ENCODE measurements at regions not wholly inside any gene's neighbourhood (a gene's known extent, or its start where the extent isn't known, plus 50 kb on each side); places are given as distances from the start of the nearest gene placed in this dataset.
"Not testable (repeated sequence)": the region's sequence is repeated elsewhere in the genome, so short reads cannot be mapped to it uniquely, and the experiment has no call there.

DNA sequence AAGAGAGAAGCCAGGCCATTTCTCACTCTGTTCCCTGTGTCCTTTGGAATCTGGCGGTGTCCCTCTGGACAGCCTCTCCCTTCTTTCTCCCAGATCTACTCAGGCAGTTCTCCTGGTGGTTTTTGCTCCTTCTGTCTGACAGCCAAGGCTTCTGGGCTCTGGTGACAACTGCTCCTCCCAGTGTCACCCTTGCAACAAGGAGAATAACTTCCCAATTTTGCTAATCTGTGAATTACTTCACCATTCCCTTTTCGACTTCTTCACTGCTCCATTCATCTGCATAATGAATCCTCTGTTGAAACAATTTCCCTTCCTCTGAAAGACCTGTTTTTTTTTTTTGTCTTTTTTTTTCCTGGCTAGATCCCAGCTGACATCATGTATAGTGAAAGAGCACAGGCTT lies 56.3 kb upstream of the PDE3B start:
- Histone ChIP-seq H3K27ac (ENCODE audit: low read depth in 2 of 2, low read length in 2 of 2) (peak overlapping the region in 1 of 2 donors; percentile 13), H3K4me3 (ENCODE audit: low read length in 2 of 2) (no peak overlapping the region), H3K27me3 (ENCODE audit: control insufficient read depth in 2 of 2, insufficient read depth in 2 of 2, low read length in 2 of 2) (no peaks in the 10 kb centered on the region), H3K9ac (ENCODE audit: low read depth in 1 of 2, low read length in 2 of 2) (no peak overlapping the region), H3K9me3 (ENCODE audit: control insufficient read depth in 2 of 2, low read length in 2 of 2) (no peaks in the 10 kb centered on the region), H3K4me1 (ENCODE audit: control insufficient read depth in 2 of 2, insufficient read depth in 2 of 2, low read length in 2 of 2) (peaks cover 17 to 22% of the 10 kb centered on the region in 2 donors), H3K36me3 (ENCODE audit: control insufficient read depth in 2 of 2, insufficient read depth in 2 of 2, low read length in 2 of 2) (no peaks in the 10 kb centered on the region)

DNA sequence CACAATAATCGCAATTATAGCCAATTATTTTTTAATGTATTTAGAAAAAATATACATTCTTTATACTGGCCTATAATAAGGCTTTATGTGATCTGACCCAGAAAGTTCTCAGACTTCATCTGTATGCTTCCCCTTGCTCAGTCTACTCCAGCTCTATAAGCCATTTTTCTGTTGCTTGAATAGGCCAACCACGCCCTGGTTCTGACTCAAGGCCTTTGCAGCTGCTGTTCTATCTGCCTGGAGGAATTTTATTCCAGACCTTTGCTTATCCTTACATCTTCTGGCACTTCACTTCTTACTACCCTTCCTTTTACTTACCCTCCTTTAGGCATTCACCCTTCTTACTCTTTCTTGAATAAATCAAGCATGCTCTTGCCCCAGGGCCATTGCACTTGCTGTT lies 54.9 kb upstream of the PDE3B start:
- Histone ChIP-seq H3K4me3 (ENCODE audit: low read length in 2 of 2) (no peak overlapping the region), H3K27me3 (ENCODE audit: control insufficient read depth in 2 of 2, insufficient read depth in 2 of 2, low read length in 2 of 2) (no peaks in the 10 kb centered on the region), H3K9ac (ENCODE audit: low read depth in 1 of 2, low read length in 2 of 2) (no peak overlapping the region), H3K27ac (ENCODE audit: low read depth in 2 of 2, low read length in 2 of 2) (no peak overlapping the region), H3K4me1 (ENCODE audit: control insufficient read depth in 2 of 2, insufficient read depth in 2 of 2, low read length in 2 of 2) (peaks cover 8 to 11% of the 10 kb centered on the region in 2 donors), H3K9me3 (ENCODE audit: control insufficient read depth in 2 of 2, low read length in 2 of 2) (no peaks in the 10 kb centered on the region), H3K36me3 (ENCODE audit: control insufficient read depth in 2 of 2, insufficient read depth in 2 of 2, low read length in 2 of 2) (no peaks in the 10 kb centered on the region)

DNA sequence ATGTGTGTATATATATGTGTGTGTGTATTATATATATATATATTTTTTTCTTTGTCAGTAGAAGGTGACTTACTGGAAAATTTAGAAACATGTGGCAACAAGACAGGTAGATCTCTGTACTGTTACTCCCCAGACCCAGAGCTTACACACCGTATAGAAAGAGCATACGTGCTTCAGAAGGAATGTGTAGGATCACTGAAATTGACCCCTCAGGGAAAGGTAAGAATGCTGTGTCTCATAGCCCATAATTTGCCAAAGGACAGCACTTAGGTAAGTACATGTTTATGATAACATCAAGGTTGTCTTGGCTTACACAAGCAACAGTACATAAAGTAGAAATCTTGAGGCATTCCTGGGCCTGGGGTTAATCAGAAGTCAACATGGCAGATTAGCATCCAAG lies 54.2 kb upstream of the PDE3B start:
- Histone ChIP-seq H3K36me3 (ENCODE audit: control insufficient read depth in 2 of 2, insufficient read depth in 2 of 2, low read length in 2 of 2) (no peaks in the 10 kb centered on the region), H3K9ac (ENCODE audit: low read depth in 1 of 2, low read length in 2 of 2) (no peak overlapping the region), H3K27me3 (ENCODE audit: control insufficient read depth in 2 of 2, insufficient read depth in 2 of 2, low read length in 2 of 2) (no peaks in the 10 kb centered on the region), H3K27ac (ENCODE audit: low read depth in 2 of 2, low read length in 2 of 2) (no peak overlapping the region), H3K4me3 (ENCODE audit: low read length in 2 of 2) (no peak overlapping the region), H3K4me1 (ENCODE audit: control insufficient read depth in 2 of 2, insufficient read depth in 2 of 2, low read length in 2 of 2) (peaks cover under 1 to 4% of the 10 kb centered on the region in 2 donors), H3K9me3 (ENCODE audit: control insufficient read depth in 2 of 2, low read length in 2 of 2) (no peaks in the 10 kb centered on the region)

DNA sequence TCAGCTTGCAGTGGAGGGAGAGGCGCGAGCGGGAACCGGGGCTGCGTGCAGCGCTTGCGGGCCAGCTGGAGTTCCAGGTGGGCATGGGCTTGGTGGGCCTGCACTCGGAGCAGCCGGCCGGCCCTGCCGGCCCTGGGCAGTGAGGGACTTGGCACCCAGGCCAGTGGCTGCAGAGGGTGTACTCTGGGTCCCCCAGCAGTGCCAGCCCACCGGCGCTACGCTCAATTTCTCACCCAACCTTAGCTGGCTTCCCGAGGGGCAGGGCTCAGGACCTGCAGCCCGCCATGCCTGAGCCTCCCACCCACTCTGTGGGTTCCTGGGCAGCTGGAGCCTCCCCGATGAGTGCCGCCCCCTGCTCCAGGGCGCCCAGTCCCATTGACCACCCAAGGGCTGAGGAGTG lies 52.6 kb upstream of the PDE3B start:
- not testable (repeated sequence) for H3K9me3 ChIP-seq (ENCODE audit: control insufficient read depth in 2 of 2, low read length in 2 of 2); H3K4me3 ChIP-seq (ENCODE audit: low read length in 2 of 2); H3K36me3 ChIP-seq (ENCODE audit: control insufficient read depth in 2 of 2, insufficient read depth in 2 of 2, low read length in 2 of 2); H3K27ac ChIP-seq (ENCODE audit: low read depth in 2 of 2, low read length in 2 of 2); H3K4me1 ChIP-seq (ENCODE audit: control insufficient read depth in 2 of 2, insufficient read depth in 2 of 2, low read length in 2 of 2); H3K27me3 ChIP-seq (ENCODE audit: control insufficient read depth in 2 of 2, insufficient read depth in 2 of 2, low read length in 2 of 2); H3K9ac ChIP-seq (ENCODE audit: low read depth in 1 of 2, low read length in 2 of 2)

DNA sequence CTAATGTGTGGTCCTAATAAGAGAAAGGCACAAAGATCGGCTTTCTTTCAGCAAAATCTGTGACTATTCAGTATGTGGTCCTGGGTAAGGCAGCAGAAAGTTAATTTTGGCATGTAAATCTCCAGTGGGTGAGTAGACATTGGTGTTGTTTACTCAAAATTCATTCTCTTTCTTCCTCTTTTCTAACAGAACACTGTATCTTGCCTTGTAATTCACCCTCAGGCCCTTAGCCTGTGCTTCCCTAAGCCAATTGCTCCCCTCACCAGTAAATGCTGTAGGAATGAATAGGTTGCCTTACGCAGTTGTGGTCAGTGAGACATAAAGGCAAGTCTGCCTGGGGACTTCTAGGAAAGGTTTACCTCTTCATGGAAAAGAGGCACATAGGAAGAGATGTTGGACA lies 49.9 kb upstream of the PDE3B start:
- Histone ChIP-seq H3K4me3 (ENCODE audit: low read length in 2 of 2) (no peak overlapping the region), H3K9me3 (ENCODE audit: control insufficient read depth in 2 of 2, low read length in 2 of 2) (no peaks in the 10 kb centered on the region), H3K4me1 (ENCODE audit: control insufficient read depth in 2 of 2, insufficient read depth in 2 of 2, low read length in 2 of 2) (no peaks in the 10 kb centered on the region), H3K27ac (ENCODE audit: low read depth in 2 of 2, low read length in 2 of 2) (no peak overlapping the region), H3K9ac (ENCODE audit: low read depth in 1 of 2, low read length in 2 of 2) (no peak overlapping the region), H3K27me3 (ENCODE audit: control insufficient read depth in 2 of 2, insufficient read depth in 2 of 2, low read length in 2 of 2) (no peaks in the 10 kb centered on the region), H3K36me3 (ENCODE audit: control insufficient read depth in 2 of 2, insufficient read depth in 2 of 2, low read length in 2 of 2) (no peaks in the 10 kb centered on the region)
